ENCODE measurements at regions not wholly inside any gene's neighbourhood (a gene's known extent, or its start where the extent isn't known, plus 50 kb on each side); places are given as distances from the start of the nearest gene placed in this dataset.

- peak overlapping the region in 1 of 4 donors; percentile 8 for H3K4me3 ChIP-seq
- no peak for DNase-seq
- in situ Hi-C loops (cut with MboI; ENCODE audit: low pct_ligation_motif_present in 1 of 4, low pct_unique_long_range_greater_than_20kb in 1 of 4, low sequenced_read_pairs in 3 of 4): no loop called here
- peaks cover 14 to 48% (median 28%) of the 10 kb centered on the region in 4 donors for H3K4me1 ChIP-seq
- peak overlapping the region; percentile 75 to 86 (median 81) for H3K27ac ChIP-seq
- no peak for TF ChIP-seq CTCF (IDR thresholded peaks at IDR 0.05)
- TF ChIP-seq POLR2A (IDR thresholded peaks at IDR 0.05): no peak
- no peak for TF ChIP-seq EP300 (IDR thresholded peaks at IDR 0.05; ENCODE audit: low read depth)
- TF ChIP-seq POLR2AphosphoS5 (IDR thresholded peaks at IDR 0.05): no peak
- no peaks in the 10 kb centered on the region for H3K36me3 ChIP-seq
- WGBS, 2 donors (ENCODE audit: low coverage in 1 of 2): 61 to 68% methylated on average over 4 of the region's 4 CpGs
- no peaks in the 10 kb centered on the region for H3K9me3 ChIP-seq
- intact Hi-C loops (cut with DNase I; ENCODE audit: low total_unique reads): no loop called here
- H3K27me3 ChIP-seq: no peaks in the 10 kb centered on the region
Observed at GRCh38 chr2:64732146-64732545, 78.4 kb upstream of the SERTAD2 start.

- Histone ChIP-seq H3K4me1 (peaks cover 5 to 24% (median 16%) of the 10 kb centered on the region in 4 donors), H3K27ac (no peak overlapping the region), H3K9me3 (no peaks in the 10 kb centered on the region), H3K36me3 (no peaks in the 10 kb centered on the region), H3K4me3 (no peak overlapping the region), H3K27me3 (no peaks in the 10 kb centered on the region)
- DNase-seq: no peak
- intact Hi-C loops (cut with DNase I; ENCODE audit: low total_unique reads) (no loop called here), in situ Hi-C loops (cut with MboI; ENCODE audit: low pct_ligation_motif_present in 1 of 4, low pct_unique_long_range_greater_than_20kb in 1 of 4, low sequenced_read_pairs in 3 of 4) (no loop called here)
- TF ChIP-seq CTCF (IDR thresholded peaks at IDR 0.05) (no peak), EP300 (IDR thresholded peaks at IDR 0.05; ENCODE audit: low read depth) (no peak), POLR2AphosphoS5 (IDR thresholded peaks at IDR 0.05) (no peak)
- 84 to 87% methylated on average over 2 of the region's 2 CpGs for WGBS, 2 donors (ENCODE audit: low coverage in 1 of 2)
Observed at GRCh38 chr2:64735504-64735903, 81.8 kb upstream of the SERTAD2 start.

GRCh38 chr2:64737547-64737946, 83.8 kb upstream of the SERTAD2 start:
- Histone ChIP-seq H3K27me3 (no peaks in the 10 kb centered on the region), H3K9me3 (no peaks in the 10 kb centered on the region), H3K27ac (no peak overlapping the region), H3K4me3 (no peak overlapping the region), H3K36me3 (no peaks in the 10 kb centered on the region), H3K4me1 (peaks cover 0 to 3% (median 2%) of the 10 kb centered on the region in 4 donors)
- no peak for DNase-seq
- TF ChIP-seq POLR2A (IDR thresholded peaks at IDR 0.05): no peak
- no peak for TF ChIP-seq EP300 (IDR thresholded peaks at IDR 0.05; ENCODE audit: low read depth)
- TF ChIP-seq CTCF (IDR thresholded peaks at IDR 0.05): no peak
- no peak for TF ChIP-seq POLR2AphosphoS5 (IDR thresholded peaks at IDR 0.05)
- in situ Hi-C loops (cut with MboI; ENCODE audit: low pct_ligation_motif_present in 1 of 4, low pct_unique_long_range_greater_than_20kb in 1 of 4, low sequenced_read_pairs in 3 of 4) (no loop called here), intact Hi-C loops (cut with DNase I; ENCODE audit: low total_unique reads) (no loop called here)

GRCh38 chr2:64738026-64738425, 84.3 kb upstream of the SERTAD2 start:
- TF ChIP-seq POLR2A (IDR thresholded peaks at IDR 0.05) (no peak), POLR2AphosphoS5 (IDR thresholded peaks at IDR 0.05) (no peak), CTCF (IDR thresholded peaks at IDR 0.05) (no peak), EP300 (IDR thresholded peaks at IDR 0.05; ENCODE audit: low read depth) (no peak)
- intact Hi-C loops (cut with DNase I; ENCODE audit: low total_unique reads): no loop called here
- 84% methylated on average over 1 of the region's 1 CpG; no CpG with 5 or more reads in 1 of the 2 donors for WGBS, 2 donors (ENCODE audit: low coverage in 1 of 2)
- no peak for DNase-seq
- no peaks in the 10 kb centered on the region for H3K9me3 ChIP-seq
- in situ Hi-C loops (cut with MboI; ENCODE audit: low pct_ligation_motif_present in 1 of 4, low pct_unique_long_range_greater_than_20kb in 1 of 4, low sequenced_read_pairs in 3 of 4): no loop called here
- H3K27ac ChIP-seq: no peak overlapping the region
- no peaks in the 10 kb centered on the region for H3K36me3 ChIP-seq
- H3K4me3 ChIP-seq: no peak overlapping the region
- no peaks in the 10 kb centered on the region for H3K27me3 ChIP-seq
- no peaks in the 10 kb centered on the region for H3K4me1 ChIP-seq

All from transverse colon (tissue), 4 donors.